GM12891 (cell line): ENCODE measurements at regions not wholly inside any gene's neighbourhood (a gene's known extent, or its start where the extent isn't known, plus 50 kb on each side); places are given as distances from the start of the nearest gene placed in this dataset.

Source experiments
- PAX5 ChIP-seq: IDR thresholded peaks from 2 replicates; pipeline ENCODE4 v1.6.1; 2011; ENCODE audit warnings: low read length, moderate library complexity, mild to moderate bottlenecking; ENCODE audit not compliant: insufficient read depth, severe bottlenecking
- POLR2A ChIP-seq: IDR thresholded peaks from 2 replicates; pipeline ENCODE4 v1.6.1; 2011; ENCODE audit warnings: low read depth, low read length, control low read depth
- POLR2AphosphoS5 ChIP-seq: IDR thresholded peaks from 2 replicates; pipeline ENCODE4 v1.6.1; 2011; ENCODE audit warnings: low read depth, low read length, control low read depth
- POU2F2 ChIP-seq: IDR thresholded peaks from 2 replicates; pipeline ENCODE4 v1.6.1; 2011; ENCODE audit warnings: low read depth, mild to moderate bottlenecking, control low read depth, low read length, moderate library complexity
- SPI1 ChIP-seq: IDR thresholded peaks from 2 replicates; pipeline ENCODE4 v1.6.1; 2011; ENCODE audit warnings: low read depth, low read length, control low read depth
- TAF1 ChIP-seq: IDR thresholded peaks from 2 replicates; pipeline ENCODE4 v1.6.1; 2011; ENCODE audit warnings: low read depth, low read length, control low read depth

DNA sequence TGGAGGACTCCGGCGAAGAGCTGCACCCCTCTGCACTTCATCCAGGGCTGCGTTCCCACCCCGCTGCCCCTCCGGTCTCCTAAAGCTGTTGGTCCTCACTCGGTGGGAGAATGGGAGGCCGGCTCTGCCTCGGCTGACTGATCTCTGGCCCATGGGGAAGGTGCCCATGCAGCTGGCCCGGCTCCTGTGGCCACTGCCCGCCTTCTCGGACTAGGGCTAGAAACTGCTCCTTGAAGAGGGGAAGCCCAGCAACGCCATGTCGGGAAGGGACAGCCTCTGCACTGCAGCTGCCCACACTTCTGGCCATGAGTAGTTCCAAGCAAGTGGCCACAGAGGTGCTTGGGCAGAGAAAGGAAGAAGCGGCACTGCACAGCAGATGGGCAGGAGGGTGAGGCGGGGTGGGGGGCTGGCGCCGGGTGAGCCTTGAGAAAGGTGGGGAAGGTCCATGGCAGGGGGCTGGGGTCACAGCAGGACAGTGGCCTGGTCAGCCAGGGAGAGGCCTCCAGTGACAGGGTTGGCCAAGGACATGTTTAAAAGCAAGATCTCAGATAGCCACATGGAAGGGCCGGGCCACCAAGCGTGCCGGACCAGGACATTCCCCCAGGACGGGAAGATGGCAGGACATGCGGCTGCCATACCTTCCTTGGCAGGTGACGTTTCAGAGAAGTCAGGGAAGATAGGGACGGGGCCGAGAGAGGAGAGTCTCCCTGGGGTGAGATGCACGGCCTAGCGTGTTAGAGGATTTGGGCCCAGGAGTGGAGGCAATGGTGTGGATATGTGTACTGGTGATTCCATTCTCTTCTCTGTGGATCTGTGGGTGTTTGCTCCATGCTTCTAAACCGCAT lies 158.8 kb upstream of the HDAC4 start:
- TF ChIP-seq TAF1 (no peak), POLR2A (no peak), POLR2AphosphoS5 (no peak), PAX5 (no peak), SPI1 (no peak), POU2F2 (no peak)
